Colonic mucosa (tissue), 4 donors: ENCODE measurements at regions not wholly inside any gene's neighbourhood (a gene's known extent, or its start where the extent isn't known, plus 50 kb on each side); places are given as distances from the start of the nearest gene placed in this dataset.

Source experiments
- DNase-seq: peaks from one replicate; pipeline ENCODE4 v3.0.0-alpha.2; 2020
- H3K27ac ChIP-seq: fragments of 200-600 bp; one replicate; pipeline ENCODE4 v1.8.0; 2021
- H3K27me3 ChIP-seq: fragments of 200-600 bp; one replicate; pipeline ENCODE4 v1.8.0; 2021
- H3K36me3 ChIP-seq: fragments of 200-600 bp; one replicate; pipeline ENCODE4 v1.8.0; 2021
- H3K4me1 ChIP-seq: fragments of 200-600 bp; one replicate; pipeline ENCODE4 v1.8.0; 2021; ENCODE audit warnings: mild to moderate bottlenecking
- H3K4me3 ChIP-seq: fragments of 200-600 bp; one replicate; pipeline ENCODE4 v1.8.0; 2021
- H3K9ac ChIP-seq, 2 donors: one replicate each; pipeline ENCODE4 v1.7.0; 2013; ENCODE audit warnings: control low read depth in 2 of 2, low read depth in 2 of 2, low read length in 2 of 2
- H3K9me3 ChIP-seq: fragments of 200-600 bp; one replicate; pipeline ENCODE4 v1.8.0; 2021
- CTCF ChIP-seq: fragments of 200-600 bp; IDR thresholded peaks from one replicate; pipeline ENCODE4 v1.8.0; 2022; ENCODE audit warnings: antibody characterized with exemption, mild to moderate bottlenecking
- intact Hi-C: fragments of 100-400 bp; cut with DNase I; formaldehyde crosslinking; loops from one replicate; pipeline ENCODE4 v1.14.1; 2022
- donor health status: healthy.
- donor health status: DM: no; HTN: no; CAD: no.
- donor health status: DM: no; HTN: no; CAD: no.

GRCh38 chr11:92703449-92703830 lies 266.0 kb upstream of the MTNR1B start:
- intact Hi-C loops, result no loop called here
- no peak overlapping the region for H3K4me3 ChIP-seq
- no peaks in the 10 kb centered on the region for H3K27me3 ChIP-seq
- H3K36me3 ChIP-seq, result no peaks in the 10 kb centered on the region
- H3K4me1 ChIP-seq, result no peaks in the 10 kb centered on the region
- TF ChIP-seq CTCF, result no peak
- DNase-seq, result no peak
- no peak overlapping the region for H3K9ac ChIP-seq
- no peaks in the 10 kb centered on the region for H3K9me3 ChIP-seq
- H3K27ac ChIP-seq, result no peak overlapping the region

GRCh38 chr11:92707173-92707619 lies 262.3 kb upstream of the MTNR1B start:
- H3K9me3 ChIP-seq, result no peaks in the 10 kb centered on the region
- TF ChIP-seq CTCF, result no peak
- no peaks in the 10 kb centered on the region for H3K27me3 ChIP-seq
- no peak for DNase-seq
- intact Hi-C loops, result no loop called here
- H3K4me1 ChIP-seq, result no peaks in the 10 kb centered on the region
- no peaks in the 10 kb centered on the region for H3K36me3 ChIP-seq
- no peak overlapping the region for H3K27ac ChIP-seq
- no peak overlapping the region for H3K9ac ChIP-seq
- H3K4me3 ChIP-seq, result no peak overlapping the region

- intact Hi-C loops, result no loop called here
- no peak for DNase-seq
- Histone ChIP-seq H3K27me3 (no peaks in the 10 kb centered on the region), H3K9ac (no peak overlapping the region), H3K4me3 (no peak overlapping the region), H3K36me3 (no peaks in the 10 kb centered on the region), H3K27ac (no peak overlapping the region), H3K9me3 (no peaks in the 10 kb centered on the region), H3K4me1 (no peaks in the 10 kb centered on the region)
- no peak for TF ChIP-seq CTCF
Observed at GRCh38 chr11:92707665-92708064, 261.8 kb upstream of the MTNR1B start.

GRCh38 chr11:92709329-92709728 lies 260.1 kb upstream of the MTNR1B start:
- H3K4me3 ChIP-seq, result no peak overlapping the region
- intact Hi-C loops, result no loop called here
- no peaks in the 10 kb centered on the region for H3K36me3 ChIP-seq
- H3K9ac ChIP-seq, result no peak overlapping the region
- no peak overlapping the region for H3K27ac ChIP-seq
- H3K27me3 ChIP-seq, result no peaks in the 10 kb centered on the region
- H3K4me1 ChIP-seq, result no peaks in the 10 kb centered on the region
- no peaks in the 10 kb centered on the region for H3K9me3 ChIP-seq
- TF ChIP-seq CTCF, result no peak
- no peak for DNase-seq

GRCh38 chr11:92711926-92712325 lies 257.5 kb upstream of the MTNR1B start:
- no peaks in the 10 kb centered on the region for H3K4me1 ChIP-seq
- no peak for DNase-seq
- intact Hi-C loops, result no loop called here
- H3K9ac ChIP-seq, result no peak overlapping the region
- no peaks in the 10 kb centered on the region for H3K27me3 ChIP-seq
- TF ChIP-seq CTCF, result no peak
- no peak overlapping the region for H3K4me3 ChIP-seq
- no peaks in the 10 kb centered on the region for H3K9me3 ChIP-seq
- no peak overlapping the region for H3K27ac ChIP-seq
- H3K36me3 ChIP-seq, result no peaks in the 10 kb centered on the region

- Histone ChIP-seq H3K4me1 (no peaks in the 10 kb centered on the region), H3K27me3 (no peaks in the 10 kb centered on the region), H3K27ac (no peak overlapping the region), H3K9ac (no peak overlapping the region), H3K9me3 (no peaks in the 10 kb centered on the region), H3K36me3 (no peaks in the 10 kb centered on the region), H3K4me3 (no peak overlapping the region)
- DNase-seq, result no peak
- no peak for TF ChIP-seq CTCF
- intact Hi-C loops, result no loop called here
Observed at GRCh38 chr11:92714111-92714510, 255.3 kb upstream of the MTNR1B start.
